IMR-90 (cell line): ENCODE measurements at regions not wholly inside any gene's neighbourhood (a gene's known extent, or its start where the extent isn't known, plus 50 kb on each side); places are given as distances from the start of the nearest gene placed in this dataset.

Source experiments
- ATAC-seq: fragments of 200-7000 bp; cut with Tn5 transposase; 2 replicates; pipeline ENCODE4 v1.9.1; 2020; ENCODE audit warnings: low read depth, mild to moderate bottlenecking, moderate library complexity
- BruUV-seq: library from RNA; stranded (reverse); fragments of 400-500 nt; replicated peaks from 2 replicates; lab custom pipeline; 2021; lab: Mats Ljungman, UMichigan
- CTCF ChIA-PET: fragments of 300-600 bp; formaldehyde crosslinking; extraction: SDS; loops from one replicate; lab custom pipeline; 2021; ENCODE audit warnings: antibody characterized with exemption; lab: Yijun Ruan, JAX
- POLR2A ChIA-PET: fragments of 300-600 bp; sonication (Branson Sonifier 250); formaldehyde crosslinking; loops from one replicate; lab custom pipeline; 2022; ENCODE audit warnings: antibody characterized with exemption; ENCODE audit not compliant: unreplicated experiment; lab: Charles Lee
- DNase-seq: peaks from one replicate; pipeline ENCODE4 v3.0.0; 2013
- H2AFZ ChIP-seq: replicated peaks from 2 replicates; pipeline ENCODE3; 2013; ENCODE audit warnings: low read length, mild to moderate bottlenecking; ENCODE audit not compliant: poor library complexity
- H2AK5ac ChIP-seq: 2 replicates; pipeline ENCODE4 v1.6.1; 2013; ENCODE audit warnings: low read depth, low read length, inconsistent platforms
- H2AK9ac ChIP-seq: replicated peaks from 2 replicates; pipeline ENCODE3; 2013; ENCODE audit warnings: mild to moderate bottlenecking, low read depth, low read length, moderate library complexity; ENCODE audit not compliant: poor library complexity
- H2BK120ac ChIP-seq: 2 replicates; pipeline ENCODE4 v1.6.1; 2013; ENCODE audit warnings: low read depth, low read length, inconsistent platforms
- H2BK15ac ChIP-seq: 3 replicates; pipeline ENCODE4 v1.6.1; 2013; ENCODE audit warnings: low read depth, low read length, inconsistent platforms
- H2BK20ac ChIP-seq: 2 replicates; pipeline ENCODE4 v1.6.1; 2013; ENCODE audit warnings: low read depth, mild to moderate bottlenecking, inconsistent platforms, low read length, moderate library complexity
- H2BK5ac ChIP-seq: 2 replicates; pipeline ENCODE4 v1.6.1; 2013; ENCODE audit warnings: mild to moderate bottlenecking, low read depth, low read length, inconsistent platforms; ENCODE audit not compliant: poor library complexity, severe bottlenecking
- H3K14ac ChIP-seq: replicated peaks from 2 replicates; pipeline ENCODE4 v1.6.1; 2013; ENCODE audit warnings: low read depth, low read length, inconsistent platforms
- H3K18ac ChIP-seq: 2 replicates; pipeline ENCODE4 v1.6.1; 2013; ENCODE audit warnings: low read depth, low read length, control low read depth
- H3K23ac ChIP-seq: 2 replicates; pipeline ENCODE4 v1.6.1; 2013; ENCODE audit warnings: low read depth, low read length, inconsistent platforms
- H3K27ac ChIP-seq: 2 replicates; pipeline ENCODE4 v1.5.1; 2013; ENCODE audit warnings: mild to moderate bottlenecking, control low read depth, low read length; ENCODE audit not compliant: insufficient read depth
- H3K27me3 ChIP-seq: 2 replicates; pipeline ENCODE4 v1.6.1; 2013; ENCODE audit warnings: low read length; ENCODE audit not compliant: control insufficient read depth, insufficient read depth
- H3K36me3 ChIP-seq: 2 replicates; pipeline ENCODE4 v1.6.1; 2013; ENCODE audit warnings: low read length, mixed read lengths; ENCODE audit not compliant: control insufficient read depth, insufficient read depth
- H3K4ac ChIP-seq: 2 replicates; pipeline ENCODE4 v1.6.1; 2013; ENCODE audit warnings: low read depth, low read length, inconsistent platforms
- H3K4me1 ChIP-seq: 2 replicates; pipeline ENCODE4 v1.6.1; 2013; ENCODE audit warnings: low read length, mixed read lengths; ENCODE audit not compliant: control insufficient read depth, insufficient read depth
- H3K4me2 ChIP-seq: 2 replicates; pipeline ENCODE4 v1.6.1; 2013; ENCODE audit warnings: low read depth, mild to moderate bottlenecking, control low read depth, low read length, moderate library complexity
- H3K4me3 ChIP-seq: 2 replicates; pipeline ENCODE4 v1.5.1; 2013; ENCODE audit warnings: low read depth, mild to moderate bottlenecking, control low read depth, low read length, moderate library complexity; ENCODE audit not compliant: insufficient read depth
- H3K56ac ChIP-seq: 2 replicates; pipeline ENCODE4 v1.6.1; 2013; ENCODE audit warnings: low read length, inconsistent platforms; ENCODE audit not compliant: insufficient read depth; ENCODE audit errors: extremely low read depth
- H3K79me1 ChIP-seq, 2 experiments: 2 replicates each; pipeline ENCODE4 v1.6.1; 2013; ENCODE audit warnings: low read length in 2 of 2, inconsistent platforms in 1 of 2, low read depth in 1 of 2
- H3K9ac ChIP-seq: 2 replicates; pipeline ENCODE4 v1.6.1; 2013; ENCODE audit warnings: low read depth, low read length, control low read depth
- H3K9me1 ChIP-seq: 2 replicates; pipeline ENCODE4 v1.6.1; 2013; ENCODE audit warnings: low read length, inconsistent platforms; ENCODE audit not compliant: insufficient read depth
- H3K9me3 ChIP-seq: 2 replicates; pipeline ENCODE4 v1.6.1; 2013; ENCODE audit warnings: low read length; ENCODE audit not compliant: control insufficient read depth, insufficient read depth
- H4K20me1 ChIP-seq: 2 replicates; pipeline ENCODE4 v1.6.1; 2013; ENCODE audit warnings: low read length, inconsistent platforms; ENCODE audit not compliant: insufficient read depth
- H4K5ac ChIP-seq: 2 replicates; pipeline ENCODE4 v1.6.1; 2013; ENCODE audit warnings: mild to moderate bottlenecking, low read depth, low read length, control low read depth
- H4K8ac ChIP-seq, 2 experiments: 2 replicates each; pipeline ENCODE4 v1.6.1; 2013; ENCODE audit warnings: low read depth in 2 of 2, low read length in 2 of 2, control low read depth in 1 of 2, inconsistent platforms in 1 of 2
- H4K91ac ChIP-seq: 2 replicates; pipeline ENCODE4 v1.6.1; 2013; ENCODE audit warnings: low read depth, low read length, inconsistent platforms; ENCODE audit not compliant: insufficient read depth
- MAZ ChIP-seq: IDR thresholded peaks from 2 replicates; pipeline ENCODE4 v1.6.1; 2012; ENCODE audit warnings: low read depth, mild to moderate bottlenecking, low read length, improper control_type of control experiment, moderate library complexity, borderline replicate concordance
- MXI1 ChIP-seq: IDR thresholded peaks from 2 replicates; pipeline ENCODE4 v1.6.1; 2012; ENCODE audit warnings: low read depth, mild to moderate bottlenecking, low read length, moderate library complexity, borderline replicate concordance
- POLR2A ChIP-seq: IDR thresholded peaks from 2 replicates; pipeline ENCODE4 v1.6.1; 2012; ENCODE audit warnings: mild to moderate bottlenecking, low read depth, low read length
- WGBS, 2 experiments: methylation state at CpG; one replicate each; pipeline versions ENCODE4 v1.1.5 to v1.1.7; 2013; ENCODE audit warnings: missing lambda C conversion rate in 2 of 2; ENCODE audit not compliant: insufficient read length in 1 of 2; ENCODE audit errors: extremely low coverage in 2 of 2; 5-methylcytosine and 5-hydroxymethylcytosine counted together
- dilution Hi-C: fragments of 300-500 bp; cut with HindIII; formaldehyde crosslinking; loops from one replicate; pipeline ENCODE4 v1.14.3; 2018; ENCODE audit warnings: low sequenced_read_pairs; ENCODE audit not compliant: unreplicated experiment
- in situ Hi-C: fragments of 300-500 bp; cut with MboI; formaldehyde crosslinking; loops from 3 replicates; pipeline ENCODE4 v1.14.3; 2019; ENCODE audit warnings: low sequenced_read_pairs, inconsistent platforms, mixed read lengths
- intact Hi-C: fragments of 100-400 bp; cut with micrococcal nuclease; formaldehyde crosslinking; loops from 2 replicates; pipeline ENCODE4 v1.10.0; 2022

DNA sequence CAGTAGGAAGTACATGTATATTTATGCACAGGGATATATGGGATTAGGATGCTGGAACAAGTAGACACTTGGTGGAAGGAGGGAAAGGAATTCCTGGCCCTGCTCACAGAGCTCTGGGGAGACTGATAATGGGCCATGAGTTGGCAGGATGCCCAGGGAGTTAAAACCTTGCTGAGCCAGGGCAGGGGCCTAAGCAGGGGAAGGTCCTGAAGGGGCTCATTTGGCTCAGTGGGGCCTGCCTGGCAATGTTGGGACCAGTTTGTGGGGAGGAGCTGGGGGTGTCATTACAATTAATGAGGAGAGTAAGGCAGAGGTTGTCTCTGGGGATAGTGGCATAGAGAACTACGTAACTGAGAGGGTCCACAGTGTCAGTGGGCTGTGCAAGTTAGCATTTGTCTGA lies 124.2 kb upstream of the ADPGK start:
- no peak overlapping the region for H3K4me3 ChIP-seq
- H2AK9ac ChIP-seq: no peak overlapping the region
- H4K5ac ChIP-seq: no peak overlapping the region
- no peak overlapping the region for H3K4ac ChIP-seq
- no peak overlapping the region for H2BK15ac ChIP-seq
- H3K27me3 ChIP-seq: peaks cover 2% of the 10 kb centered on the region; the same call in 1 of the 2 replicates
- ATAC-seq (no peak), DNase-seq (no peak)
- no peak overlapping the region for H2BK20ac ChIP-seq
- no peak overlapping the region for H3K18ac ChIP-seq
- H3K79me1 ChIP-seq: no peaks in the 10 kb centered on the region
- no TSS peak for BruUV-seq
- H3K14ac ChIP-seq: no peak overlapping the region
- H3K4me2 ChIP-seq: no peak overlapping the region
- no peak overlapping the region for H3K23ac ChIP-seq
- dilution Hi-C loops: no loop called here
- H2BK120ac ChIP-seq: no peak overlapping the region
- no peaks in the 10 kb centered on the region for H3K9me3 ChIP-seq
- H2AFZ ChIP-seq: no peak overlapping the region
- H4K8ac ChIP-seq: no peak overlapping the region
- ChIA-PET CTCF (no interaction called here), POLR2A (no interaction called here)
- TF ChIP-seq MXI1 (no peak), POLR2A (no peak), MAZ (no peak)
- no peak overlapping the region for H3K56ac ChIP-seq
- no peak overlapping the region for H3K27ac ChIP-seq
- H3K4me1 ChIP-seq: peaks cover 2% of the 10 kb centered on the region
- no peaks in the 10 kb centered on the region for H3K36me3 ChIP-seq
- H2AK5ac ChIP-seq: no peak overlapping the region
- no peak overlapping the region for H4K91ac ChIP-seq
- in situ Hi-C loops: no loop called here
- peaks cover 3% of the 10 kb centered on the region; the same call in 1 of the 2 replicates for H3K9me1 ChIP-seq
- no peak overlapping the region for H3K9ac ChIP-seq
- H2BK5ac ChIP-seq: no peak overlapping the region
- no peaks in the 10 kb centered on the region for H4K20me1 ChIP-seq
- intact Hi-C loops: loop anchor here (10.0 kb wide), 1 partner anchor 167 kb away; no protein-coding TSS in a partner anchor
- WGBS, 2 experiments: no CpG with 5 or more reads among the region's 1 CpG
